CD4-positive, CD25-positive, alpha-beta regulatory T cell (primary cell): ENCODE measurements at regions not wholly inside any gene's neighbourhood (a gene's known extent, or its start where the extent isn't known, plus 50 kb on each side); places are given as distances from the start of the nearest gene placed in this dataset.

ENCODE experiments used
- ATAC-seq, 2 donors: fragments of 150-1000 bp; cut with Tn5 transposase; one replicate each; pipeline ENCODE4 v1.10.0; 2021; ENCODE audit warnings: low read depth in 2 of 2, moderate number of reproducible peaks in 2 of 2, moderate library complexity in 1 of 2
- DNase-seq, 3 donors: peaks; one replicate each; pipeline versions ENCODE4 v3.0.0 to v3.0.0-alpha.2; 2012 to 2022; ENCODE audit warnings: mixed read lengths in 1 of 3
- H3K27ac ChIP-seq: one replicate; pipeline ENCODE4 v1.7.0; 2013; ENCODE audit warnings: mild to moderate bottlenecking, low read length; ENCODE audit not compliant: insufficient read depth, poor library complexity, severe bottlenecking
- H3K27me3 ChIP-seq: one replicate; pipeline ENCODE4 v1.7.0; 2013; ENCODE audit warnings: low read length; ENCODE audit not compliant: control insufficient read depth, insufficient read depth
- H3K36me3 ChIP-seq: one replicate; pipeline ENCODE4 v1.7.0; 2013; ENCODE audit warnings: mild to moderate bottlenecking, low read length, moderate library complexity; ENCODE audit not compliant: control insufficient read depth, insufficient read depth
- H3K4me1 ChIP-seq: 2 replicates; pipeline ENCODE4 v1.7.0; 2013; ENCODE audit warnings: mild to moderate bottlenecking, low read length; ENCODE audit not compliant: insufficient read depth, control insufficient read depth, poor library complexity, severe bottlenecking
- H3K4me3 ChIP-seq: one replicate; pipeline ENCODE4 v1.7.0; 2013; ENCODE audit warnings: low read depth, mild to moderate bottlenecking, low read length, moderate library complexity
- H3K9me3 ChIP-seq, 2 experiments: 1 replicate in 1 of 2; 2 replicates in 1 of 2; pipeline ENCODE4 v1.7.0; 2013; ENCODE audit warnings: low read length in 2 of 2, mild to moderate bottlenecking in 1 of 2, moderate library complexity in 1 of 2; ENCODE audit not compliant: control insufficient read depth in 2 of 2
- H3K27ac Mint-ChIP-seq, 3 donors: one replicate each; pipeline ENCODE4 v1.8.0; 2020 to 2022; ENCODE audit warnings: mild to moderate bottlenecking in 3 of 3, mixed read lengths in 3 of 3, moderate library complexity in 2 of 3
- H3K27me3 Mint-ChIP-seq: one replicate; pipeline ENCODE4 v1.8.0; 2022; ENCODE audit warnings: mild to moderate bottlenecking, mixed read lengths
- H3K36me3 Mint-ChIP-seq: one replicate; pipeline ENCODE4 v1.8.0; 2020; ENCODE audit warnings: mixed read lengths
- H3K4me1 Mint-ChIP-seq, 4 donors: one replicate each; pipeline ENCODE4 v1.8.0; 2020 to 2022; ENCODE audit warnings: mixed read lengths in 4 of 4, mild to moderate bottlenecking in 1 of 4
- H3K4me3 Mint-ChIP-seq, 4 donors: one replicate each; pipeline ENCODE4 v1.8.0; 2020 to 2022; ENCODE audit warnings: mild to moderate bottlenecking in 4 of 4, mixed read lengths in 4 of 4, moderate library complexity in 3 of 4
- H3K9me3 Mint-ChIP-seq, 7 donors: one replicate each; pipeline ENCODE4 v1.8.0; 2020 to 2022; ENCODE audit warnings: mixed read lengths in 7 of 7, mild to moderate bottlenecking in 3 of 7, moderate library complexity in 2 of 7

GRCh38 chr4:4961936-4962335 is 57.3 kb downstream of the CYTL1 start:
- ATAC-seq (no peak), DNase-seq (no peak)
- Histone ChIP-seq H3K27me3 (no peaks in the 10 kb centered on the region), H3K36me3 (no peaks in the 10 kb centered on the region), H3K27ac (no peak overlapping the region), H3K4me3 (no peak overlapping the region), H3K9me3 (peaks cover 39 to 41% of the 10 kb centered on the region in 2 experiments), H3K4me1 (no peaks in the 10 kb centered on the region)
- Mint-ChIP-seq H3K27ac (no peak overlapping the region), H3K36me3 (no peaks in the 10 kb centered on the region), H3K9me3 (peaks cover 4 to 42% (median 19%) of the 10 kb centered on the region in 7 donors), H3K27me3 (peaks cover 7% of the 10 kb centered on the region), H3K4me1 (no peaks in the 10 kb centered on the region), H3K4me3 (peak overlapping the region in 1 of 4 donors; percentile 43)

- H3K27ac ChIP-seq, result no peak overlapping the region
- no peaks in the 10 kb centered on the region for H3K27me3 ChIP-seq
- H3K4me1 Mint-ChIP-seq, result no peaks in the 10 kb centered on the region
- H3K9me3 Mint-ChIP-seq, result peaks cover 4 to 42% (median 19%) of the 10 kb centered on the region in 7 donors
- no peak for ATAC-seq
- DNase-seq, result no peak
- peaks cover 11% of the 10 kb centered on the region for H3K27me3 Mint-ChIP-seq
- no peak overlapping the region for H3K27ac Mint-ChIP-seq
- H3K4me3 ChIP-seq, result no peak overlapping the region
- no peak overlapping the region for H3K4me3 Mint-ChIP-seq
- H3K36me3 Mint-ChIP-seq, result no peaks in the 10 kb centered on the region
- peaks cover 39 to 41% of the 10 kb centered on the region in 2 experiments for H3K9me3 ChIP-seq
- no peaks in the 10 kb centered on the region for H3K36me3 ChIP-seq
- H3K4me1 ChIP-seq, result no peaks in the 10 kb centered on the region
Measured at GRCh38 chr4:4962928-4963327, 56.3 kb downstream of the CYTL1 start.
